Panc1 (cell line): ENCODE measurements at regions not wholly inside any gene's neighbourhood (a gene's known extent, or its start where the extent isn't known, plus 50 kb on each side); places are given as distances from the start of the nearest gene placed in this dataset.

Experiments used
- CTCF ChIP-seq: fragments of 450-650 bp; IDR thresholded peaks from 2 replicates; pipeline ENCODE4 v1.5.1; 2017; ENCODE audit warnings: mild to moderate bottlenecking
- POLR2AphosphoS5 ChIP-seq: IDR thresholded peaks from 2 replicates; pipeline ENCODE4 v1.6.1; 2012; ENCODE audit warnings: mild to moderate bottlenecking, low read depth, low read length, moderate library complexity
- REST ChIP-seq, 2 experiments: IDR thresholded peaks; 2 replicates each; pipeline ENCODE4 v1.6.1; 2011 to 2012; ENCODE audit warnings: low read depth in 2 of 2, control low read depth in 1 of 2, low read length in 1 of 2, mild to moderate bottlenecking in 1 of 2, moderate library complexity in 1 of 2; ENCODE audit not compliant: insufficient read depth in 1 of 2
- SIN3A ChIP-seq: IDR thresholded peaks from 2 replicates; pipeline ENCODE4 v1.6.1; 2012; ENCODE audit warnings: low read depth, mild to moderate bottlenecking, low read length, moderate library complexity, borderline replicate concordance; ENCODE audit not compliant: insufficient read depth
- TCF7L2 ChIP-seq: IDR thresholded peaks from 2 replicates; pipeline ENCODE4 v1.6.1; 2011; ENCODE audit warnings: mild to moderate bottlenecking, low read depth, low read length, inconsistent platforms

GRCh38 chr10:52502237-52502636 lies 188.2 kb downstream of the DKK1 start:
- TF ChIP-seq CTCF (no peak), TCF7L2 (no peak), POLR2AphosphoS5 (no peak), SIN3A (no peak), REST (IDR thresholded peaks at IDR 0.05; ENCODE audit: insufficient read depth in 1 of 2, low read depth in 2 of 2, low read length in 1 of 2) (no peak)
